Effector CD4-positive, alpha-beta T cell (primary cell): ENCODE measurements at regions not wholly inside any gene's neighbourhood (a gene's known extent, or its start where the extent isn't known, plus 50 kb on each side); places are given as distances from the start of the nearest gene placed in this dataset.

Experiments
- DNase-seq: peaks from one replicate; pipeline ENCODE4 v3.0.0-alpha.2; 2020

DNA sequence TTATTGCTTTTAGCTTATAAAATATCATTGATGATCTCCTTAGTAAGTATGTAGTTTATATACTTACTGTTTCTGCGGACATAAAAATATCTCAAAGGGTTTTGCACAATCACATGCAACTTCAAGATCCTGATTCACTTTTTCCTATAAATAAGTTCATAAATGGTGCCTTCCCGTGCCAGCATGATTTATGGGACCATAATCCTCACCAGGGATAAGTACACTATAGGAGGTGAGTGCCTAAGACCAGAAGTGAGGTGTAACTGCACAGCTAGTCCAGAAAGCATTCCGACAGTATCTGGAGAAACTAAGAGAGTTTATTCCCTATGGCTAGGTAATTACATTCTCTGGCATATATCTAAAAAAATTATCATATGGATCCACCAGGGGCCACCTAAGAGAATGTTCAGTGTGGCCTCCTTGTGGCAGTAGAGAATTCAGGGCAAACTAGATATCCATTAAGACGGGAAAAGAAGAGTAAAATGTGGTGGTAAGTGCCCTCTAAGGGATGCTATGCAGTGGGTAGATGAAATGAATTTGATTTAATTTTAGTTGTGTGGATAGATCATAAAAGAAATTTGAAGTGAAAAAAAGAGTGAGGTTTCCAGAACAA lies 402.5 kb upstream of the SLC24A2 start:
- no peak for DNase-seq

DNA sequence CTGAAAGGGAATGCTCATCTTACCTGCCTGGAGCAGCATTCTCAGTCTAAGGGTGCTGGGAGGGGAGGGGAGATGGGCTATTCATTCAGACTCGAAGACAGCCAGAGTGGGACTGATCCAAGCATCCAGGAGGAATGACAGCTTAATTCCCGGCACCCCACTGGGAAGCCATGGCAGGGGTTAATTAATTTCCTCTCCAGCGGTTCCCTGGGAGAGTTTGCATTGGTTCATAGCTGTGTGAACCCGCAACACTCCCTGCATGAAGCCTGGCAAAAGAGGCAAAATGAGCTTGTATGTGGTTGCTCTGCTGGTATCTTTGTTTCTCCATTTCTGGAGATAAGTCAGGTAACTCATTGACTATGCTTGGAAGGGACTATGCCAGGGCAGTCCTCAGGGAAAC lies 401.0 kb upstream of the SLC24A2 start:
- no peak for DNase-seq

DNA sequence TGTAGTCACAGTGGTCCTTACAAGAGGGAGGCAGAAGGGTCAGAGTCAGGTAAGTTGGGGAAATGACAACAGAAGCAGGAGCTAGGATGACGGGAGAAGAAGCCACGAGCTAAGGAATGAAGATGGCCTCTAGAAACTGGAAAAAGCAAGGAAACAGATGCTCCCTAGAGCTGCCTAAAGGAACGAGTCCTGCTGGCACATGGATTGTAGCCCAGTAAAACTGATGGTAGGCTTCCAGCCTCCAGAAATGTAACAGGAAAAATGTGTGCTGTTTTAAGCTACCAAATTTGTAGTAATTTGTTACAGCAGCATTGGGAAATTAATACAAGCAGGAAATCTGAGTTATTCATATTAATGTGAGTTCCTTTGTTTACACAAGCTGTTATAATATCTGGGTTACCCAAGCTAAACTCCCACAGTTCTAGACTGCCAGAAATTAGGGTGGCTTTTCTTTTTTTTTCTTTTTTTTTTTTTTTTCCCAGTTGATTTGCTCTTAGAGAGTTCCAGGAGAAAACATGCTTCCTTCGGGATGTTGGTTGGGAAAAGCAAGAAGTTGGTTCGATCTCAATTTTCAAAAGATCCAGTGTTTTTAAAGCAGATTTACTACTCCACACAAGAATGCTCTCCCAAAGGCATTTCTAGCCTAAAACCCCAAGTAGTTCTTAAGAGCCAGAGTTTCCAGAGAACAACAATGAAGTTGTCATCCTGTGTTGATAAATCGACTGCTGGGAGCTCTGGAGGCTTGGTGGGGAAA lies 400.0 kb upstream of the SLC24A2 start:
- no peak for DNase-seq

DNA sequence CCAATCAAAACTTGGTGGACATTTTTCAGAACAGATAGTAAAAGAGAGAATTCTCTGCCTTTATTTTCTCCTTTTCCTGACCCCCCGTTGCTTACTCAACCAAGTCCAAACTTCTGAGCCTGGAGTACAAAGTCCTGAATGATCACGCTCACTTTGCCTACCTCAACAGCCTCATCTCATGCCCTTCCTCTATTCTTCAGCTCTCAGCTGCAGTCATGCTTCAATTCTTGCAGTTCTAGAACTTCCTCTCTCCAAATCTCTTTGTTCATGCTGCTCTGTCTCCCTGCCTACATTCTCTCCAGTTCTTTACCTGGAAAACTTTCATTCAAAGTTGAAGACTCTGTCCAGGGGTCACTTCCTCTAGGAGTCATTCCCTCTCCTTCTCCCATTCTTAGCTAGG lies 398.5 kb upstream of the SLC24A2 start:
- DNase-seq, result no peak

DNA sequence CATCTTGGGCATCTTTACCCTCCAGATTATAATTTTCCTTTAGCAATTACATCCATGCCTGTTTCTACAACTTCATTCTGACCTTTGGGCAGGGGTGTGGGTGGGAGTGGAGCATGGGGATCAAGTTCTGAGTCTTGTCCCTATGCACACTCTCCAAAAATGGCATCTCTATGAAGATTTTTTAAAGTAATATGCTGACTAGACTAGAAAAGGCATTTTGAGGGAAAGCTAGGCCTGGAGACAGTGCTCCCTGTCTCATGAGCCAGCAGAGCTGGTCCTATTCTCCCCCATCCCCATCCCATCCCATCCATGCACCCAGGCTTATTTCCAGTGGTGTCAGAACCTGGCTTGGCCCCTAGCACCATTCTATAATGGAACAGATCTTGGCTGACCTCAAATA lies 398.0 kb upstream of the SLC24A2 start:
- no peak for DNase-seq

DNA sequence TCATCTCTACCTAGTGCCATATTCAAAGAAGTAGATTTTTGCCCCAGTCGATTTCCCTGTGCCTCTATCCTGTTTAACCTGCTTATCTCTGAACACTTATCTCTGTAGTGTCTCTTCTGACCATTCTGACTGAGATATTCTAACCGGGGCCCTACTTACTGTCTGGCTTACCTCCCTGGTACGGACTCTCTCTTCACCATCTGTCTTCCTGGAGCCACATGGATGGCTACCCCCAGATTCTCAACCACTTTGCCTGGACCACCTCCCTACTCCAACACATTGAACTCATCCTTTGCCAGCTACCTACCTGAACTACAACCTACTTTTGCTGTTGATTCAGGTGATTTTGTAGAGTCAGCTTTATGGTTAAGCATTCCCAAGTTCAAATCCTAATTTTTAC lies 397.4 kb upstream of the SLC24A2 start:
- no peak for DNase-seq

DNA sequence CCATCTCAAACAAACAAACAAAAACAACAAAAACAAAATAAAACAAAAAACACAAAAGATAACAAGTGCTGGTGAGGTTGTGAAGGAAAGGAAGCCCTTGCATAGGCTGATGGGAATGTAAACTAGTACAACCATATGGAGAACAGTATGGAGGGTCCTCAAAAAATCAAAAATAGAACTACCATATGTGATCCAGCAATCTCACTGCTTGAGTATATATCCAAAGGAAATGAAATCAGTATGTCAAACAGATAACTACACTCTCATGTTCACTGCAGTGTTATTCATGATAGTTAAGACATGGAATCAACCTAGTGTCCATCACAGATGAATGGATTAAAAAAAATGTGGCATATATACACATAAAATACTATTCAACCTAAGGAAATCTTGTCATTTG lies 395.7 kb upstream of the SLC24A2 start:
- DNase-seq, result no peak

DNA sequence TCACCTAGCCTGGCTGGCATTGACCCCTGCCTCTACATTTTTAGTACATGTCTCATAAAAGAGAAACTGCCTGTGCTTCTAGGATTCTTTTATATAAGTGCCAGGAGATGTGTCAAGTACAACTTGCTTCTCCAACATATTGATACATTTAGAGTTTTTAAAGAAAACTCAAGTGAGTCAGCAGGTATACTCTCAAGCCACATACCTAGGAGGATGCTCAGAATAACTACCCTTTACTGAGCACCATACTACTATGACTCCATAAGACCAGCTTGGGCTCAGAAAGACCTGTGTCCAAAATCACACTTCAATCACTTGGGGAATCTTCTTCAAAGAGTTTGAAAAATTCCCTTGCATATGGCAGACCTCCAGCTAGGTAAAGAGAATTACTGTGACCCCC lies 389.8 kb upstream of the SLC24A2 start:
- DNase-seq, result no peak

DNA sequence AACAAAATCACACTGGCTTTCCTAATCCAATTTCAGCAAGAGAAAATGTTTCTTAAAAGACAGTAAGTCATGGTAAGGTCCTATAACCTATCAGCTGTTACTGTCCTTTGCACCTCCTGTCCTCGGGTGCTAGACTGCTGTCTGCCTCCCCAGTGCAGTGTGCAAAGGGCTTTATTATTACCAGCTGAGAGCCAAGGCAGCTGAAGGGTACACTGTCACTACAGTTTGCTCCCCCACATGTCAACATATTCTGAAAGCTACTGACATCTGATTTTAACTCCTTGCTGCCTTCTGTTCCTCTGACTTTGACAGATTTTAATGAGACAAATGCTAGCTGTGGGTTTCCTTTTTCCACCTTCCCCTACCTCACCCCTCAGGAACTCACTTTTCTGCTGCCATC lies 389.4 kb upstream of the SLC24A2 start:
- DNase-seq, result no peak

DNA sequence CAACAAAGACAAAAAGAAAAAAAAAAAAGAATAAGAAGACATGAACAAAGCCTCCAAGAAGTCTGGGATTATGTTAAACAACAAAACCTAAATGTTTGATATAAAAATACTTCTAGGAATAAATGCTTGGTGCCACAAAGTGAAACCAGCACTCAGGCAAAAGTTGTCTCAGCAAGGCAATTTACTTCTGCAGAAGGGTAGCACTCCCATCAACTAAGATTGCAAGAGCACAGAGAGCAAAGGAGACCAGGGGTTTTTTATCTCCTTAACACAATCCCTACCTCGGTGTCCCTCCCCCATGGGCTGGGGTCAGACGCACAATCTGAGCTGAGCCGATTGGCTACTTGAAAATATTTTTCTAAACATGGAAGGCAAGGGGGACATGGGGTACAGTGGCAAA lies 381.3 kb upstream of the SLC24A2 start:
- DNase-seq, result no peak

DNA sequence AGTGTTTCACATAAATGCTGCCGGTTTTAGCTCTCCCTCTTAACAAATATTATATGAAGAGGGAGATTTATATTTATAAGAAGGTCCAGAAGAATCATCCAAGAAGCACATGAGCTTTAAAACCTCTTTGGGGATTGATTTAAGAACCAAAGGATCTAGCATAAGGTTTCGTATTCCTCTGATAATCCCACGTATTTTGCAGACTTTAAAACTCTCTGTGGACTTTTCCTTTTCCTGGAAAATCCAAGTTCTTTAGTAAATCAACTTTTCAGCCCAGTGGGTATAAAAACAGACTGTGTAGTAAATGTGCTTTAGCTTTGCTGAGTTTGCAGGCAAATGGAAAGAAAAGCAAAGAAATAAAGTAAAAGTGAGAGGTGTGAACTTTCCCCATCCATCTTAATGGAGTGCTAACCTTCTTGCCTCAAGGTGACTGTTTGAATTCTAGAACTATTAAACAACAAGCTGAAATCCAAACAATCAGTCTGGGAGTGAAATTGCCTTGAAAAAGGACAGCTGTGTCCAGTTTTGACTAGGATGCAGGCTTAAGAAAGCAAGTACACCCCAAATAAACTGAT lies 363.4 kb upstream of the SLC24A2 start:
- no peak for DNase-seq

DNA sequence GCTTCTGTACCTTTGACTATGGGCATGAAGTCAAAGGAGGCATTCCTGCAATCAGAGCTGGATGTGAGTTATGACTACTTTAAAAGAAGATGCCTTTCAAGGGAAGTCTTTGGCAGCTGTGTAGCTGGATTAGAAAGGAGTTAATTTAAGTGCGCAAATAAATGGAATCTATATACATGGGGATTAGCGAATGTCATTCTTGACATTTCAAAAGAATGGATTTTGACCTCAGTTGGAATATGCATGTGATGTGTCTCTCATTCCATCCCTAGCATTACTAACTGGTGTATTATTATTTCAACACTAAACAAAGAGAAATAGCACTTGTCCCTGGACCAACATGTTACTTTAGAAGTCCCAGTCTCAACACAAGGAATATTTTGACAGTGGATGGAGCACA lies 359.6 kb upstream of the SLC24A2 start:
- no peak for DNase-seq

DNA sequence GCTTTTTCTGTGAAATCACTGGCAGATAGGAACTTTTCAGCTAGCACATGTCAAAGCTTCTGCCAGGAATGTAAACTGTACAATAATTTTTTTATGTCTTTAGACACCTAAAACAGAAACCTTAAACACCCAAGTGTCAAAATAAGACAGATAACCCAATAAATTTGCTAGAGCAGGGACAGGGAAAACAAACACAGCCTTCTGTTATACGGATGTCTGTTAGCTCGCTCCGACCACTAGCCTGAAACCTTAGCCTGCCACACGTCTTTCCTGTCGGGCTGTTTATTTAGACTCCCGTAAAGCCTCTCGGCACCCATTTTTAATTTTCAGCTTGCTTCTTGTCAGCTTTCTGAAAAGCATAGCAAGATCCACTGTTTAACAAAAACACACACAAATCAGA lies 355.4 kb upstream of the SLC24A2 start:
- no peak for DNase-seq

DNA sequence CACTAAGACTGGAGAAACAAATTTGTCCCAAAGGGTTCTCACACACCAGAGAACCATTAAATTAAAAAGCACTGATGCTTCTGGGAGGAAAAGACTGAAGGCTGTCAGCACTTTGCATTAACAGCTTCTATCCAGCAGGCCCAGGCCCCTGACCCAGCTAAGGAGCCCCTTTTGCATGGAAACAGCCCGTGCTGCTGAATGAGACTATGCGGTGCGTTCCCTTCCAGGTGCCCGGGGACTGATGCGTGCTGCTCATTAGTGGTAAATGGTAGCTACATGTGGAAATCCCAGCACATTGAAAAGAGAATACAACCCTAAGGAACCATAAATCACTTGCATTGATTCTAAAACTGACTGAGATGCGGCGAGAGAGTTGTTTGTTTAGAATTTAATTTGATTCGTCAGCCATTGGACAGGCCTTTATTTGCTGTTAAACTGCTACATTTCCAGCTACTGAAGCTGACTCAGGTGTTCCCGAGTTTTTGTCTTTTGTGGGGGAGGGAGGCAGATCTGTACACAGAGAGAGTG lies 351.0 kb upstream of the SLC24A2 start:
- DNase-seq, result no peak

DNA sequence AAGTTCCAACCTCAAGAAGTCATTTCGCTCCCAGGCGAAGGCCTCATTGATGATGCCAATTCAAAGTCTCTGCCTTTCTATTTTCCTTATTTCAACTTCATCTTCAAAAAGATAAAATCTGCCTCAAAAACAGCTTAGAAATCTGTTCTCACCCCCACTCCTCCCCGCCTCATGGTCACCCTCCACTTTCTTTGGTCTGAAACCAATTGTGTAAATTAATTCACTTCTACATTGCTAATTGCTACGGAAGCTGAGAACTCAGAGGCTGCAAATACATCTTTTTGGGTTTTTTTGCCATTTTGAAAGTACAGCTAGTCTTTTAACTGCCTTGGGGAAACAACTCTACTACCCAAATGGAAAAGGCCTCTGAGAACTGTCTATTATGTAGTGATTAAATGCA lies 350.0 kb upstream of the SLC24A2 start:
- DNase-seq, result no peak

DNA sequence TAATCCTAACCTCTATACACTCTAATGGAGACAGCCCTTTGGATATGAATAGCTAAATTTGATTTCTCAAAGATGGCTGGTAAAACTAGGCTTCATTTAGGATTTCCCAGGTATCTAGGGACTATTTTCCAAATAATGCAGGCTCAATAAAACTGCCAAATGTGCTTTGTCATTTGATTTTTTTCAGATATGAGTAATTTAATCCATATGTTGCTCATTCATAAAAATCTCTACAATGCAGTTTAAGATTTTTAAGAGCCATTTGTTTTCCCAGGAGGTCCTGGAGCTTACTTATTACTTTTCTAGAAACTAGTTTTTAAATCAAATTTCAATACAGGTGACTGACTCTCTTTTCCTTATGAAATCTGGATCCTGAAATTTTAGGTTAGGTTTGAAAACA lies 349.3 kb upstream of the SLC24A2 start:
- DNase-seq, result no peak

DNA sequence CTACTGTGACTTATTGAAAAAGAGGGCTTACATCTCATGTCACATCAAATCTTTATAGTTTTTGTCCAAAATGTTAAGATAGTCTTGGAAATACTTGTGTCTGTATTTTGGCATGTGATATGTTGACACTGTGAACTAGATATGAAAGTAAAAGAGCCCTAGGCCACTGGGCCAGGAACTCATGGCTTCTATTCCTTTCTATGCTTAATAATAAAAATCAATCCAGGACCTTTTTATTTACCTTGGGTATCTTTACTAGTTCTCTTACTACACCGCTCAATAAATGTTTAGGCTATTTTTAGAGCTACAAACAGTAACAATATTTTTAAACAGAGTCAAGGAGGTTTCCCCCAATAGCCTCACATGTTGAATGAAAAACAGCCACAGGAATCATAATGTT lies 348.6 kb upstream of the SLC24A2 start:
- DNase-seq, result no peak

DNA sequence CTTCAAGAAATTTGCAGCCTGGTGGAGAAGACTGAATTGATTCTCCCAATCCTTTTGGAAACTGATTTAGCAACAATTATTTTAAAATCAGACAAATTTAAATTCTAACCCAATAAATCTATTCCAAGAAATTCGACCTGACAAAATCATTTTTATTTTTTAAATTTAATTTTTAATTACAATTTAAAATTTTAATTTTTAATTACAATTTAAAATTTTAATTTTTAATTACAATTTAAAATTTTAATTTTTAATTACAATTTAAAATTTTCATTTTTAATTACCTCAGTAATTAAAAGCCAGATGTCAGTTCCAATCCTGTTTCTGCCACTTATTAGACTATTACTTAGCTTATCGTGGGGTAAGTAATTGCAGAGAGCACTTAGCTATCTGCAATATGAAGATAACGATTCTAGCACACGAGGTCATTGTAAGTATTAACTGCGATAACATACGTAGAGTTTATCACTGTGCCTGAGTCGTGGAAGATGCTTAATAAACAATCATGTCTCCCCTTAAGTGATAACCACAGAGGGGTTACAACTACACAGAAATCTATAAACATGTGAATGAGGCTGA lies 346.4 kb upstream of the SLC24A2 start:
- no peak for DNase-seq

DNA sequence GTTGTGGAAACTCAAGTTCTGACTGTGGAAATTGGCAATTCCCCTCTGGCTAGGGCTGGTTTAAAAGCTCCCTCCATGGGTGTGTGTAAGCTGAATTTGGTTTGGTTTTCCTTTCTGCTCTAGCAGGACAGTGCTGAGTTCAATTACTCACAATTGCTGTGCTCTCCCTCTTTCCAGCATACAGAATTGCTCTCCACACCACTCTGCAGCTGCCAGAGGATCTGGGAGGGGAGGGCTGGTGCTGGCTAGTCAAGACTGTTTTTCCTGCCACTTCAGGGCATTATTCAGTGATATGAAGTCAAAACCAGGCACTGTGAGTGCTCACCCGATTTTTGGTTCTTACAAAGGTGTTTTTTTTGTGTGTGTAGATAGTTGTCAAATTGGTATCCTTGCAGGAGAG lies 336.9 kb upstream of the SLC24A2 start:
- DNase-seq, result no peak

DNA sequence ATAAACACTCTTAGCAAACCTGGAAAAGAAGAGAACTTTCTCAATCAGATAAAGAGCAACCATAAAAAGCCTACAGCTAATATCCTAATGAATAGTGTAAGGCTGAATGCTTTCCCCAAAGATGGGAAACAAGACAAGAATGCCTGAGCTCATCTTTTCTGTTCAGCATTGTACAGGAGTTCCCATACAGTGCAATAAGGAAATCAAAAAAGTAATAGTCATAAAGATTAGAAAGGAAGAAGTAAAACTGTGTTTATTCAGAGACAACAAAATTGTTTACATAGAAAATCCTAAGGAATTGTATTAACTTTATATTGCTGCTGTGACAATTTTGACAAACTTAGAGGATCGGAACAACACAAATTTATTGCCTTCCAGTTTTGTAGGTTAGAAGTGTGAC lies 330.7 kb upstream of the SLC24A2 start:
- DNase-seq, result no peak

DNA sequence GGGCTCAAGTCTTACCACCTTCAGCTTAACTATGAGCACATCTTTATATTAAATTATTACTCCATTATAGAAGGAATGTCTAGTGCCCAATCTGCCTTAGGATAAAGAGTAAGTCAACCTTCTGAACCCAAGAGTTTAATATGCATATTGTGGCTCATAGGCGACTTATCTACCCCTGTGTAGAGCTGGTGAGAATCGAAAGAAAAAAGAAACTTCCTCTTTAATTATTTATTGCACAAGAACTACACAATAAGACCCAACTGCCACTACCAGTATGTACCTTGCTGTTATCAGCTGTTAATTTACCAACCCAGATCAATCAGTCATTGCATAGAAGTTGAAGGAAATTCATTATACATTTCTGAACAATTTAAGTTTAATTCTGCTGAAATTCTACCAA lies 329.1 kb upstream of the SLC24A2 start:
- no peak for DNase-seq

DNA sequence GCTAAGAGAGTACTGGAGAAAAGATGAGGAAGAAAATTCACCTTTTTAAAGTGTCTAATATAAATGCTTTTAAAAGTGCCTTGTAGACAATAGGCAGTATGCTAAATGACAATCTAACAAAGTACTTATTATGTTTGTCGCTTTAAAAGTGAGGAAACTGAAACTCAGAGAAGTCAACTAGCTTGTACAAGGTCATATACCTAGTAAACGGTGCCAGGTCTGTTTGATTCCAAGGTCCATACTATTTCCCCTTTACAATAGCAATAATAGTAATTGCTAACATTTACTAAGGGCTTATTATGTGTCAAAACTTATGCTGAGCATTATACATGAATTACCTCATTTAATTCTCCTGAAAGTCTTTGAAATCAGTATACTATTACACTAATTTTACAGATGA lies 328.6 kb upstream of the SLC24A2 start:
- no peak for DNase-seq

DNA sequence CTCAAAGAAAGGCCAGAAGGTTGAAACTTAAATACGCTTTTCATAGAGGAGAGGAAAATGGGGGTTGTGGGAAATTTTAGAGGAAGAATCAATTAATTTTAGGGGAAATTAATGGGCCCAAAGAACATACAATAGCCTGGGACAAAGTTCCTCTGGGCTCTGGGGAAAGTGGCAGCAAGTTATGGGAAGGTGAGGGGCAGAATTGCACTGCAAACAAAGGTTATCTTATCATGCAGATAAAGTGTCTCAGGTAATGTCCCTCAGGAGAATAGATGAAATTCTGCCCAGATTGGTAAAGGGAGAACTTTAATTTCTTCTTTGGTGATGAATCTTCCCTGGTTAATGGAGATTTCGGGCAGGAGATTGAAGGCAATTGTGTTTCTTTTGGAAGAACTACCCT lies 326.1 kb upstream of the SLC24A2 start:
- no peak for DNase-seq

DNA sequence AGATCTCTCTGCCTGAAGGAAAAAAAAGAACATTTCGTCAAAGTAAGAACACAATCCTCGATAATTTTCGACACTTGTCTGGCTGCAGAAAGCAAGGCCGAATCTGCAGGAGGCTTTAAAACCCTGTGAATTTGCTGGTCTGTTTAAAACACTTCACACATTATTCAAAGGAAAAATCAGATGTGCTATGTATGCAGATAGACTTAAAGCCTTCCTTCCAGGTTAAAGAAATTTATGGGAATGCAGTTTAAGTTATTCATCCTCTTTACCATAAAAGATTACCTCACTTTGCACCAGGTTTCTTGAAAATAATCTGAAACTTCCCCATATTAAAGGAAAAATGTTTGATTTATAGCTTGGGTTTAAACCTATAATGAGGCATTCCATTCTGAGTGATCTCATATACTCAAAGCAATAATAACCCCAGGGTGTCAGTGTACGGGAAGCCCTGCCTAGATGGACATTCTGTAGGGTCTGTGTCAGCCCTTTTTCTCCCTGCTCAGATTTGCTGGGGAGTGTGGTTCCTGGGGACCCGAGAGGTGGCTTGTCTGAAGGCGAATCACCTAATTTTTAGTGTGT lies 323.5 kb upstream of the SLC24A2 start:
- DNase-seq, result no peak
